H9 (cell line): ENCODE measurements at regions not wholly inside any gene's neighbourhood (a gene's known extent, or its start where the extent isn't known, plus 50 kb on each side); places are given as distances from the start of the nearest gene placed in this dataset.

Source experiments
- DNase-seq: peaks from one replicate; pipeline ENCODE4 v3.0.0-alpha.2; 2017
- H2AFZ ChIP-seq: one replicate; pipeline ENCODE4 v1.6.1; 2013; ENCODE audit warnings: mild to moderate bottlenecking, low read length, control low read depth, moderate library complexity
- H2AK5ac ChIP-seq: 2 replicates; pipeline ENCODE4 v1.6.1; 2013; ENCODE audit warnings: low read length, control low read depth, mixed read lengths; ENCODE audit not compliant: insufficient read length
- H2BK120ac ChIP-seq: one replicate; pipeline ENCODE4 v1.6.1; 2013; ENCODE audit warnings: low read depth, mild to moderate bottlenecking, low read length, control low read depth, inconsistent platforms; ENCODE audit not compliant: poor library complexity, severe bottlenecking
- H2BK12ac ChIP-seq: 2 replicates; pipeline ENCODE4 v1.6.1; 2013; ENCODE audit warnings: low read length, control low read depth, mixed read lengths, low read depth; ENCODE audit not compliant: insufficient read length
- H2BK15ac ChIP-seq: 2 replicates; pipeline ENCODE4 v1.6.1; 2013; ENCODE audit warnings: low read depth, low read length, control low read depth
- H2BK20ac ChIP-seq: one replicate; pipeline ENCODE4 v1.6.1; 2013; ENCODE audit warnings: low read depth, mild to moderate bottlenecking, low read length, control low read depth, inconsistent platforms; ENCODE audit not compliant: poor library complexity, severe bottlenecking
- H2BK5ac ChIP-seq: 2 replicates; pipeline ENCODE4 v1.6.1; 2013; ENCODE audit warnings: low read length, control low read depth, mixed read lengths; ENCODE audit not compliant: insufficient read length
- H3K14ac ChIP-seq: 2 replicates; pipeline ENCODE4 v1.6.1; 2013; ENCODE audit warnings: low read length, control low read depth; ENCODE audit not compliant: insufficient read depth
- H3K18ac ChIP-seq: 2 replicates; pipeline ENCODE4 v1.6.1; 2013; ENCODE audit warnings: low read depth, mild to moderate bottlenecking, mixed read lengths, low read length, control low read depth; ENCODE audit not compliant: insufficient read length
- H3K23ac ChIP-seq: 2 replicates; pipeline ENCODE4 v1.6.1; 2013; ENCODE audit warnings: low read length, control low read depth, mixed read lengths, low read depth; ENCODE audit not compliant: insufficient read length
- H3K23me2 ChIP-seq: 2 replicates; pipeline ENCODE4 v1.6.1; 2013; ENCODE audit warnings: low read depth, mild to moderate bottlenecking, mixed read lengths, low read length, control low read depth; ENCODE audit not compliant: insufficient read length, poor library complexity, severe bottlenecking
- H3K27ac ChIP-seq: 2 replicates; pipeline ENCODE4 v1.5.1; 2013; ENCODE audit warnings: low read length, control low read depth, mixed read lengths, low read depth; ENCODE audit not compliant: insufficient read length
- H3K27me3 ChIP-seq: 2 replicates; pipeline ENCODE4 v1.6.1; 2013; ENCODE audit warnings: low read length, control low read depth, inconsistent platforms; ENCODE audit not compliant: insufficient read depth
- H3K4ac ChIP-seq: 2 replicates; pipeline ENCODE4 v1.6.1; 2013; ENCODE audit warnings: low read depth, mild to moderate bottlenecking, control low read depth, inconsistent platforms, low read length, moderate library complexity
- H3K4me1 ChIP-seq: 2 replicates; pipeline ENCODE4 v1.6.1; 2013; ENCODE audit warnings: low read length, control low read depth, inconsistent platforms; ENCODE audit not compliant: insufficient read depth
- H3K4me2 ChIP-seq: 2 replicates; pipeline ENCODE4 v1.6.1; 2013; ENCODE audit warnings: low read length, control low read depth, mixed read lengths; ENCODE audit not compliant: insufficient read length, insufficient read depth
- H3K56ac ChIP-seq: 2 replicates; pipeline ENCODE4 v1.6.1; 2013; ENCODE audit warnings: low read depth, mild to moderate bottlenecking, mixed read lengths, low read length, control low read depth; ENCODE audit not compliant: insufficient read length
- H3K79me1 ChIP-seq: 2 replicates; pipeline ENCODE4 v1.6.1; 2013; ENCODE audit warnings: low read depth, mild to moderate bottlenecking, moderate library complexity, low read length, control low read depth, inconsistent platforms; ENCODE audit not compliant: insufficient read depth, poor library complexity, severe bottlenecking
- H3K79me2 ChIP-seq: 2 replicates; pipeline ENCODE4 v1.6.1; 2013; ENCODE audit warnings: low read length, control low read depth, inconsistent platforms; ENCODE audit not compliant: insufficient read depth
- H3K9ac ChIP-seq: 2 replicates; pipeline ENCODE4 v1.6.1; 2013; ENCODE audit warnings: low read length, control low read depth, mixed read lengths; ENCODE audit not compliant: insufficient read length; ENCODE audit errors: extremely low read depth
- H3K9me3 ChIP-seq: one replicate; pipeline ENCODE4 v1.6.1; 2013; ENCODE audit warnings: low read depth, low read length, inconsistent platforms; ENCODE audit not compliant: control insufficient read depth
- H3T11ph ChIP-seq: one replicate; pipeline ENCODE4 v1.6.1; 2013; ENCODE audit warnings: mild to moderate bottlenecking, low read length, control low read depth, inconsistent platforms
- H4K20me1 ChIP-seq: one replicate; pipeline ENCODE4 v1.6.1; 2013; ENCODE audit not compliant: control insufficient read depth, insufficient read length, insufficient read depth
- H4K5ac ChIP-seq: 2 replicates; pipeline ENCODE4 v1.6.1; 2013; ENCODE audit warnings: low read depth, mild to moderate bottlenecking, mixed read lengths, low read length, control low read depth; ENCODE audit not compliant: insufficient read length
- H4K8ac ChIP-seq: replicated peaks from 2 replicates; pipeline ENCODE4 v1.6.1; 2013; ENCODE audit warnings: low read length, control low read depth, mixed read lengths, low read depth; ENCODE audit not compliant: insufficient read length
- H4K91ac ChIP-seq: 2 replicates; pipeline ENCODE4 v1.6.1; 2013; ENCODE audit warnings: low read depth, mild to moderate bottlenecking, moderate library complexity, mixed read lengths, low read length, control low read depth; ENCODE audit not compliant: insufficient read length
- H3K27ac Mint-ChIP-seq, 3 experiments: 2 replicates in 2 of 3; 3 replicates in 1 of 3; pipeline ENCODE4 v1.8.0; 2020 to 2021; ENCODE audit warnings: mixed read lengths in 3 of 3, mild to moderate bottlenecking in 1 of 3, moderate library complexity in 1 of 3
- H3K27me3 Mint-ChIP-seq: 2 replicates; pipeline ENCODE4 v1.8.0; 2021; ENCODE audit warnings: low read depth, mild to moderate bottlenecking, moderate library complexity, mixed read lengths
- H3K36me3 Mint-ChIP-seq, 3 experiments: 2 replicates in 2 of 3; 3 replicates in 1 of 3; pipeline ENCODE4 v1.8.0; 2020 to 2021; ENCODE audit warnings: low read depth in 3 of 3, mixed read lengths in 3 of 3; ENCODE audit not compliant: insufficient read depth in 1 of 3
- H3K4me1 Mint-ChIP-seq, 2 experiments: 2 replicates each; pipeline ENCODE4 v1.8.0; 2020; ENCODE audit warnings: mixed read lengths in 2 of 2
- H3K4me3 Mint-ChIP-seq, 2 experiments: 2 replicates in 1 of 2; 3 replicates in 1 of 2; pipeline ENCODE4 v1.8.0; 2020 to 2021; ENCODE audit warnings: mild to moderate bottlenecking in 2 of 2, mixed read lengths in 2 of 2, moderate library complexity in 1 of 2
- H3K9me3 Mint-ChIP-seq, 2 experiments: 2 replicates in 1 of 2; 3 replicates in 1 of 2; pipeline ENCODE4 v1.8.0; 2020; ENCODE audit warnings: mild to moderate bottlenecking in 2 of 2, mixed read lengths in 2 of 2, moderate library complexity in 1 of 2
- TF ChIP-seq, protein P1 (sequence below): fragments of 200-600 bp; sonication (generic); conservative IDR thresholded peaks from 3 replicates; pipeline ENCODE4 v1.8.0; 2021; ENCODE audit warnings: antibody characterized with exemption, mild to moderate bottlenecking

GRCh38 chr7:18344536-18344935, 151.0 kb upstream of the HDAC9 start:
- H3K4me1 ChIP-seq: no peaks in the 10 kb centered on the region
- H2AFZ ChIP-seq: no peak overlapping the region
- no peaks in the 10 kb centered on the region for H3K27me3 ChIP-seq
- H3K18ac ChIP-seq: no peak overlapping the region
- no peak overlapping the region for H3K4me2 ChIP-seq
- no peak overlapping the region for H2BK120ac ChIP-seq
- no peaks in the 10 kb centered on the region for H3K79me2 ChIP-seq
- Mint-ChIP-seq H3K27me3 (no peaks in the 10 kb centered on the region), H3K4me1 (peaks cover 3 to 6% of the 10 kb centered on the region in 2 experiments), H3K27ac (no peak overlapping the region), H3K4me3 (no peak overlapping the region), H3K36me3 (peaks cover 3 to 9% (median 3%) of the 10 kb centered on the region in 3 experiments; a peak in 5 of 7 replicates), H3K9me3 (peaks cover 10% of the 10 kb centered on the region in 2 experiments)
- DNase-seq: no peak
- H2AK5ac ChIP-seq: no peak overlapping the region
- H2BK20ac ChIP-seq: no peak overlapping the region
- no peaks in the 10 kb centered on the region for H3K79me1 ChIP-seq
- H3K23ac ChIP-seq: no peak overlapping the region
- no peaks in the 10 kb centered on the region for H3K9me3 ChIP-seq
- no peak overlapping the region for H4K8ac ChIP-seq
- H3K9ac ChIP-seq: no peak overlapping the region
- H2BK15ac ChIP-seq: no peak overlapping the region
- no peak overlapping the region for H4K91ac ChIP-seq
- H3K56ac ChIP-seq: no peak overlapping the region
- no peak overlapping the region for H3K14ac ChIP-seq
- H2BK12ac ChIP-seq: no peak overlapping the region
- no peak overlapping the region for H3K4ac ChIP-seq
- no peaks in the 10 kb centered on the region for H3K23me2 ChIP-seq
- no peak overlapping the region for H3T11ph ChIP-seq
- H4K20me1 ChIP-seq: no peaks in the 10 kb centered on the region
- TF ChIP-seq, protein P1, sequence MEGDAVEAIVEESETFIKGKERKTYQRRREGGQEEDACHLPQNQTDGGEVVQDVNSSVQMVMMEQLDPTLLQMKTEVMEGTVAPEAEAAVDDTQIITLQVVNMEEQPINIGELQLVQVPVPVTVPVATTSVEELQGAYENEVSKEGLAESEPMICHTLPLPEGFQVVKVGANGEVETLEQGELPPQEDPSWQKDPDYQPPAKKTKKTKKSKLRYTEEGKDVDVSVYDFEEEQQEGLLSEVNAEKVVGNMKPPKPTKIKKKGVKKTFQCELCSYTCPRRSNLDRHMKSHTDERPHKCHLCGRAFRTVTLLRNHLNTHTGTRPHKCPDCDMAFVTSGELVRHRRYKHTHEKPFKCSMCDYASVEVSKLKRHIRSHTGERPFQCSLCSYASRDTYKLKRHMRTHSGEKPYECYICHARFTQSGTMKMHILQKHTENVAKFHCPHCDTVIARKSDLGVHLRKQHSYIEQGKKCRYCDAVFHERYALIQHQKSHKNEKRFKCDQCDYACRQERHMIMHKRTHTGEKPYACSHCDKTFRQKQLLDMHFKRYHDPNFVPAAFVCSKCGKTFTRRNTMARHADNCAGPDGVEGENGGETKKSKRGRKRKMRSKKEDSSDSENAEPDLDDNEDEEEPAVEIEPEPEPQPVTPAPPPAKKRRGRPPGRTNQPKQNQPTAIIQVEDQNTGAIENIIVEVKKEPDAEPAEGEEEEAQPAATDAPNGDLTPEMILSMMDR: no peak
- no peak overlapping the region for H4K5ac ChIP-seq
- no peak overlapping the region for H2BK5ac ChIP-seq
- no peak overlapping the region for H3K27ac ChIP-seq
